DOHH2 (cell line): ENCODE measurements at regions not wholly inside any gene's neighbourhood (a gene's known extent, or its start where the extent isn't known, plus 50 kb on each side); places are given as distances from the start of the nearest gene placed in this dataset.

ENCODE experiments used
- EZH2phosphoT487 ChIP-seq: fragments of 200-600 bp; sonication (generic); IDR thresholded peaks from 2 replicates; pipeline ENCODE4 v1.6.1; 2017; ENCODE audit warnings: borderline replicate concordance, mild to moderate bottlenecking, antibody characterized with exemption, low read length, moderate library complexity, mixed read lengths
- TF ChIP-seq, protein P1 (sequence below): fragments of 200-600 bp; sonication (generic); IDR thresholded peaks from one replicate; pipeline ENCODE4 v1.5.1; 2014; ENCODE audit warnings: antibody characterized with exemption, mild to moderate bottlenecking, low read depth, low read length; ENCODE audit not compliant: poor library complexity, severe bottlenecking

DNA sequence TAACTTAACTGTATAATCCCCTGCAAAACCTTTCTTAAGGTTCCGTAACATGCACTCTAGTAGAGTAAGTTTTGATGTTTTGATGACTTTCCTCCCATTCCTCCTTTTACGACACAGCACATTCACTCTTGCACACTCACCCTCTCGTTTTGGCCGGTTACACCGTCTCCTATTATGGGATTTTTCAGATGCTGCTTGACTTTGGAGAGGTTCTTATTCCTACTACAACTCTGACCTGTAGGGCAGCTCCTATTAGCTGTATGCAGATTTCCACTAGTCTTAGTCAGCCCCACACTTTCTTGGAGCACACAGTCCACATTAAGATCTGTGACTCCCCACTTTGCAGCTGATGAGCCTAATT is 223.7 kb upstream of the SYNCRIP start:
- TF ChIP-seq, protein P1, sequence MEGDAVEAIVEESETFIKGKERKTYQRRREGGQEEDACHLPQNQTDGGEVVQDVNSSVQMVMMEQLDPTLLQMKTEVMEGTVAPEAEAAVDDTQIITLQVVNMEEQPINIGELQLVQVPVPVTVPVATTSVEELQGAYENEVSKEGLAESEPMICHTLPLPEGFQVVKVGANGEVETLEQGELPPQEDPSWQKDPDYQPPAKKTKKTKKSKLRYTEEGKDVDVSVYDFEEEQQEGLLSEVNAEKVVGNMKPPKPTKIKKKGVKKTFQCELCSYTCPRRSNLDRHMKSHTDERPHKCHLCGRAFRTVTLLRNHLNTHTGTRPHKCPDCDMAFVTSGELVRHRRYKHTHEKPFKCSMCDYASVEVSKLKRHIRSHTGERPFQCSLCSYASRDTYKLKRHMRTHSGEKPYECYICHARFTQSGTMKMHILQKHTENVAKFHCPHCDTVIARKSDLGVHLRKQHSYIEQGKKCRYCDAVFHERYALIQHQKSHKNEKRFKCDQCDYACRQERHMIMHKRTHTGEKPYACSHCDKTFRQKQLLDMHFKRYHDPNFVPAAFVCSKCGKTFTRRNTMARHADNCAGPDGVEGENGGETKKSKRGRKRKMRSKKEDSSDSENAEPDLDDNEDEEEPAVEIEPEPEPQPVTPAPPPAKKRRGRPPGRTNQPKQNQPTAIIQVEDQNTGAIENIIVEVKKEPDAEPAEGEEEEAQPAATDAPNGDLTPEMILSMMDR, result no peak
- TF ChIP-seq EZH2phosphoT487, result no peak
